ENCODE measurements at regions not wholly inside any gene's neighbourhood (a gene's known extent, or its start where the extent isn't known, plus 50 kb on each side); places are given as distances from the start of the nearest gene placed in this dataset.

DNA sequence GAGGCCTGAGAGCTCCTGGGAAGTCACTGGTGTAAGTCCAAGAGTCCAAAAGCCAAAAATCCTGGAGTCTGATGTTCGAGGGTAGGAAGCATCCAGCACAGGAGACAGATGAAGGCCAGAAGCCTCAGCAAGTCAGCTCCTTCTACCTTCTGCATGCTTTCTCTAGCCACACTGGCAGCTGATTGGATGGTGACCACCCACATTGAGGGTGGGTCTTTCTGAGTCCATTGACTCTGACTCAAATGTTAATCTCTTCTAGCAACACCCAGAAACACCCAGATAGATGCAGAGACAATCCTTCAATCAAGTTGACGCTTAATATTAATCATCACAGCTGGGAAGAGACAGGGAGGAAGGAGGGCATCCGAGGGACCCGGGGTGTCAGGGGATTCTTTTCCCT is 305.8 kb downstream of the AACS start:
- TF ChIP-seq, protein P1, sequence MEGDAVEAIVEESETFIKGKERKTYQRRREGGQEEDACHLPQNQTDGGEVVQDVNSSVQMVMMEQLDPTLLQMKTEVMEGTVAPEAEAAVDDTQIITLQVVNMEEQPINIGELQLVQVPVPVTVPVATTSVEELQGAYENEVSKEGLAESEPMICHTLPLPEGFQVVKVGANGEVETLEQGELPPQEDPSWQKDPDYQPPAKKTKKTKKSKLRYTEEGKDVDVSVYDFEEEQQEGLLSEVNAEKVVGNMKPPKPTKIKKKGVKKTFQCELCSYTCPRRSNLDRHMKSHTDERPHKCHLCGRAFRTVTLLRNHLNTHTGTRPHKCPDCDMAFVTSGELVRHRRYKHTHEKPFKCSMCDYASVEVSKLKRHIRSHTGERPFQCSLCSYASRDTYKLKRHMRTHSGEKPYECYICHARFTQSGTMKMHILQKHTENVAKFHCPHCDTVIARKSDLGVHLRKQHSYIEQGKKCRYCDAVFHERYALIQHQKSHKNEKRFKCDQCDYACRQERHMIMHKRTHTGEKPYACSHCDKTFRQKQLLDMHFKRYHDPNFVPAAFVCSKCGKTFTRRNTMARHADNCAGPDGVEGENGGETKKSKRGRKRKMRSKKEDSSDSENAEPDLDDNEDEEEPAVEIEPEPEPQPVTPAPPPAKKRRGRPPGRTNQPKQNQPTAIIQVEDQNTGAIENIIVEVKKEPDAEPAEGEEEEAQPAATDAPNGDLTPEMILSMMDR (IDR thresholded peaks at IDR 0.05) = no peak
- TF ChIP-seq POLR2A (IDR thresholded peaks at IDR 0.05) = no peak
